ENCODE measurements at regions not wholly inside any gene's neighbourhood (a gene's known extent, or its start where the extent isn't known, plus 50 kb on each side); places are given as distances from the start of the nearest gene placed in this dataset.

- no peak overlapping the region for H3K27ac ChIP-seq
- TF ChIP-seq ZFX (IDR thresholded peaks at IDR 0.05), result no peak
- TF ChIP-seq CTCF (conservative IDR thresholded peaks at IDR 0.05), result no peak
Observed at GRCh38 chr2:160936044-160936806, 224.0 kb upstream of the TANK start.

- TF ChIP-seq CTCF (conservative IDR thresholded peaks at IDR 0.05) (no peak), ZFX (IDR thresholded peaks at IDR 0.05) (no peak)
- H3K27ac ChIP-seq, result no peak overlapping the region
Observed at GRCh38 chr2:160940271-160940670, 220.0 kb upstream of the TANK start.

GRCh38 chr2:160940699-160941098 lies 219.5 kb upstream of the TANK start:
- H3K27ac ChIP-seq, result no peak overlapping the region
- TF ChIP-seq ZFX (IDR thresholded peaks at IDR 0.05), result no peak
- no peak for TF ChIP-seq CTCF (conservative IDR thresholded peaks at IDR 0.05)

- no peak overlapping the region for H3K27ac ChIP-seq
- no peak for TF ChIP-seq ZFX (IDR thresholded peaks at IDR 0.05)
- TF ChIP-seq CTCF (conservative IDR thresholded peaks at IDR 0.05), result no peak
Observed at GRCh38 chr2:160941290-160941846, 218.9 kb upstream of the TANK start.

GRCh38 chr2:160942476-160943142 lies 217.6 kb upstream of the TANK start:
- no peak overlapping the region for H3K27ac ChIP-seq
- TF ChIP-seq ZFX (IDR thresholded peaks at IDR 0.05), result no peak
- TF ChIP-seq CTCF (conservative IDR thresholded peaks at IDR 0.05), result no peak

GRCh38 chr2:160943414-160943813 lies 216.8 kb upstream of the TANK start:
- TF ChIP-seq ZFX (IDR thresholded peaks at IDR 0.05) (no peak), CTCF (conservative IDR thresholded peaks at IDR 0.05) (no peak)
- H3K27ac ChIP-seq, result no peak overlapping the region

Measured in C4-2B (cell line).